ENCODE measurements at regions not wholly inside any gene's neighbourhood (a gene's known extent, or its start where the extent isn't known, plus 50 kb on each side); places are given as distances from the start of the nearest gene placed in this dataset.

GRCh38 chr12:127162902-127163301, 1104.1 kb upstream of the TMEM132C start:
- TF ChIP-seq POLR2AphosphoS5 (IDR thresholded peaks at IDR 0.05): no peak
- TF ChIP-seq CTCF (IDR thresholded peaks at IDR 0.05 in 8 of 11, conservative IDR thresholded peaks at IDR 0.05 in 3 of 11): no peak
